ENCODE measurements at regions not wholly inside any gene's neighbourhood (a gene's known extent, or its start where the extent isn't known, plus 50 kb on each side); places are given as distances from the start of the nearest gene placed in this dataset.

DNA sequence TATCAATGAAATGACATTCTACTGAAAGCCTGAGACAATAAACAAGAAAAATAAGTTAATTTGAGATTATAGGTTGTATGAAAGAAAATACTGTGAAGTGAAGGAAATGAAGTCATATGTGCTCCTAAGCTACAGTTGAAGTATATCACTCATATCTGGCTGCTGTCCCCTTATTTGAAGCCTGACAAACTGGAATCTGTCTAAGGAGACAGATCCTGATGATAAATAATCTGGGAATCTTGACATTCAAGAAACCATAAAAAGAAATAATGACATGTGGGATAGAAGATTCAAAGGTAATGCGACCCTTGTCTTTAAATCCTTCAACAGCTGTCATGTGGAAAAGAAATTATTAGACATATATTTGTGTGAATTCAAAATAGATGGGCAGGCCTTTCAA, 424.5 kb upstream of the LMCD1 start:
- DNase-seq (ENCODE audit: low read depth) = no peak
- TF ChIP-seq, protein P1, sequence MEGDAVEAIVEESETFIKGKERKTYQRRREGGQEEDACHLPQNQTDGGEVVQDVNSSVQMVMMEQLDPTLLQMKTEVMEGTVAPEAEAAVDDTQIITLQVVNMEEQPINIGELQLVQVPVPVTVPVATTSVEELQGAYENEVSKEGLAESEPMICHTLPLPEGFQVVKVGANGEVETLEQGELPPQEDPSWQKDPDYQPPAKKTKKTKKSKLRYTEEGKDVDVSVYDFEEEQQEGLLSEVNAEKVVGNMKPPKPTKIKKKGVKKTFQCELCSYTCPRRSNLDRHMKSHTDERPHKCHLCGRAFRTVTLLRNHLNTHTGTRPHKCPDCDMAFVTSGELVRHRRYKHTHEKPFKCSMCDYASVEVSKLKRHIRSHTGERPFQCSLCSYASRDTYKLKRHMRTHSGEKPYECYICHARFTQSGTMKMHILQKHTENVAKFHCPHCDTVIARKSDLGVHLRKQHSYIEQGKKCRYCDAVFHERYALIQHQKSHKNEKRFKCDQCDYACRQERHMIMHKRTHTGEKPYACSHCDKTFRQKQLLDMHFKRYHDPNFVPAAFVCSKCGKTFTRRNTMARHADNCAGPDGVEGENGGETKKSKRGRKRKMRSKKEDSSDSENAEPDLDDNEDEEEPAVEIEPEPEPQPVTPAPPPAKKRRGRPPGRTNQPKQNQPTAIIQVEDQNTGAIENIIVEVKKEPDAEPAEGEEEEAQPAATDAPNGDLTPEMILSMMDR (IDR thresholded peaks at IDR 0.05; ENCODE audit: control insufficient read depth, extremely low read depth, insufficient read depth) = no peak

DNA sequence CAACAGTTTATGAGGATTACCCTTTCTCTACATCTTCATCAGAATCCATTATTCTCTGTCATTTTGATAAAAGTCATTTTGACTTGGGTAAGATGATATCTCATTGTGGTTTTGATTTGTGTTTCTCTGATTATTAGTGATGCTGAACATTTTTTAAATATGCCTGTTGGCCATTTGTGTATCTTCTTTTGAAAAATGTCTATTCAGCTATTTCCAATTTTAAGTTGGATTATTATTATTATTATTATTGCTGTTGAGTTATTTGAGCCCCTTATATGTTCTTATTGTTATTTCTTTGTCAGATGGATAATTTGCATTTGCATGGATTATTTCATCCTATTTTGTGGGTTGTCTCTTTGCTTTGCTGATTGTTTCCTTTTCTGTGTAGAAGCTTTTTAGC, 421.2 kb upstream of the LMCD1 start:
- DNase-seq (ENCODE audit: low read depth) = no peak
- no peak overlapping the region for H3K4me3 ChIP-seq (ENCODE audit: low read depth, low read length)
- TF ChIP-seq, protein P1 (IDR thresholded peaks at IDR 0.05; ENCODE audit: control insufficient read depth, extremely low read depth, insufficient read depth) = no peak

More for the DNA sequence above, 424.5 kb upstream of the LMCD1 start:
- no peak overlapping the region for H3K4me3 ChIP-seq (ENCODE audit: low read depth, low read length)

DNA sequence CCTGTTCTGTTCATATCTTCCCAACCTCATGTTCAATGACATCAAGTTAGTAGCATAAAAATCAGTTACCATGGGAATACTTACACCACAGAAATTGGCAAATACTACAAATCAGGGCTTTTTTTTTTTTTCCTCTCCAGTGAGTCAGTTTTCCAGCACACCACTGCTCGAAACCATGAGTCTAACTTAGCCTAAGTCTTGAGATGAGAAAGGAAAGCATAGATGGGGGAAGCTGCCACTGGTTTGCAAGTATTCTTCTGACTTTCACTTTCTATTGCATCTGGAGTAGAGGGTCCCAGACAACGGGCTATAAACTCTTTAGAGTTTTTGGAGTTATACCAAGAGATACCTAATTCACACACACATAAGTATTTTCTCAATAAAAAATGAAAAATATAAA, 416.1 kb upstream of the LMCD1 start:
- H3K4me3 ChIP-seq (ENCODE audit: low read depth, low read length) = no peak overlapping the region
- no peak for DNase-seq (ENCODE audit: low read depth)
- TF ChIP-seq, protein P1 (IDR thresholded peaks at IDR 0.05; ENCODE audit: control insufficient read depth, extremely low read depth, insufficient read depth) = no peak

DNA sequence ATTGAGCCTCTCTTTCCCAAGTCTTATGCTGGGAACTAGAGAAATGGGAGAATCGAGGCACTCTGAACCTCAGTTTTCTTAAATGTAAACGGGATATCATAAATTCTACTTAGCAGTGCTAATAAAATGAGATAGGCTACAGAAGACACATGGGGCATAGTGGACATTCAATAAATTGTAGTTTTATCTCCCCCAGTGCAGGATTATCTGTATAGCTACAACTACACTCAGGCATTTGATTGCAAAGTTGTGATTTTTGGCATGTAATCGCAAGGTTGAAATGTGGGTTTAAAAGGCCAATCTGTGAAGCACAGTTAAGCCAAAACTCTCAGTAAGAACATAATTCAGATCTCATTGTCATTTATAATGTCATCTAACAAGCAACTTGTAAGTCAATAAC, 413.7 kb upstream of the LMCD1 start:
- DNase-seq (ENCODE audit: low read depth) = no peak
- TF ChIP-seq, protein P1 (IDR thresholded peaks at IDR 0.05; ENCODE audit: control insufficient read depth, extremely low read depth, insufficient read depth) = no peak

DNA sequence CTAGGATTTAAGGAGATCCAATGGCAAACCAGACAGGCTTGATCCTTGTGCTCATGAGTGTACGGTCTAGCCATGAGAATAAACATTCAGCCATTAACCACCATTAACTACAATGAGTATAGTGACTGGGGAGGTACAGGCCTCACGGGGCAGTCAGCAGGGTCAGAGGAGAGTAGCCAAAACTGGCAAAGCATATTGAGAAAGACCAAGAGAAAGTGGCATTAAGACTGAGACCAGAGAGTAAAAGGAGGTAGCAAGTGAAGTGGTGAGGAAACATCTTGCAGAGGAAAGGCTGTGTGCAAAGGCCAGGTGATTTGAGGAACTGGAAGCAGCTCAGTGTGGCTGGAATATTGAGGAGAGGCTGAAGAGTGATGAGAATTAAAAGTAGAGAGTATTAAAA, 407.2 kb upstream of the LMCD1 start:
- DNase-seq (ENCODE audit: low read depth) = no peak
- H3K4me3 ChIP-seq (ENCODE audit: low read depth, low read length) = no peak overlapping the region
- TF ChIP-seq, protein P1 (IDR thresholded peaks at IDR 0.05; ENCODE audit: control insufficient read depth, extremely low read depth, insufficient read depth) = no peak

More for the DNA sequence above, 413.7 kb upstream of the LMCD1 start:
- no peak overlapping the region for H3K4me3 ChIP-seq (ENCODE audit: low read depth, low read length)

DNA sequence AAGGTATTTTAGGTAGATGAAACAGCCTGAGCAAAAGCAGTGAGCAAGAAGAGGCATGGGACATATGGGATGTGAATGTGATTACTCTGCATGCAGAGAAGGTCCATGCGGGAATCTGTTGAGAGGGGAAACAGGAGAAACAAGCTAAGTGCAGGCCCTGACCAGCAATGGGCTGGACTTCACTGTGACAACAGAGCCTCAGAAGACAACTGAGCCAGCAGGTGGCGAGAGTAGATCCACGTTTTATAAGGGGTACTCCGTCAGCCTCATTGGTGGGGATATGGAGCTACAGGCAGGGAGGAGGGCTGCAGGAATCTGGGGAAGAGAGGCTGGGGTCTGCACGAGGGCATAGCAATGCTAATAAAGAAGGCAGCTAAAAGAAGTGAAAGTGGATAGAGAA, 405.9 kb upstream of the LMCD1 start:
- TF ChIP-seq, protein P1 (IDR thresholded peaks at IDR 0.05; ENCODE audit: control insufficient read depth, extremely low read depth, insufficient read depth) = peak; percentile 57
- no peak for DNase-seq (ENCODE audit: low read depth)
- H3K4me3 ChIP-seq (ENCODE audit: low read depth, low read length) = no peak overlapping the region

DNA sequence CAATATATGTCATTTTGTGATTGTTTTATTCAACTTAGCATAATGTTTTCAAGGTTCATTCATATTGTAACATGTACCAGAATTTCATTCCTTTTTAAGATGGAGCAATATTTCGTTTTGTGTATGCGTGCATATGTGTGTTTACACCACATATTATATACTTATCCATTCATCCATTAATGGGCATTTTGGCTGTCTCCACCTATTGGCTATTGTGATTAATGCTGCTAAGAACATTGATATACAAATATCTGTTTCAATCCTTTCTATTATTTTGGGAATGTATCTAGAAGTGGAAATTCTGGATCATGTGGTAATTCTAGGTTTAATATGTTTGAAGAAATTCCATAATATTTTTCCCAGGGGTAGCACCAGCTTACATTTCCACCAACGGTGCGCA, 403.9 kb upstream of the LMCD1 start:
- no peak overlapping the region for H3K4me3 ChIP-seq (ENCODE audit: low read depth, low read length)
- no peak for DNase-seq (ENCODE audit: low read depth)
- TF ChIP-seq, protein P1 (IDR thresholded peaks at IDR 0.05; ENCODE audit: control insufficient read depth, extremely low read depth, insufficient read depth) = peak; percentile 51

Data from LNCaP clone FGC (cell line).